Ovary (tissue), 7 donors: ENCODE measurements at regions not wholly inside any gene's neighbourhood (a gene's known extent, or its start where the extent isn't known, plus 50 kb on each side); places are given as distances from the start of the nearest gene placed in this dataset.

Source experiments
- DNase-seq, 5 donors: peaks; one replicate each; pipeline ENCODE4 v3.0.0-alpha.2; 2019 to 2020
- H3K27ac ChIP-seq, 2 donors: fragments of 200-600 bp; one replicate each; pipeline versions ENCODE4 v1.5.1 to v1.8.0; 2019 to 2022
- H3K27me3 ChIP-seq: fragments of 200-600 bp; one replicate; pipeline ENCODE4 v1.8.0; 2022
- H3K36me3 ChIP-seq: fragments of 200-600 bp; sonication (generic); one replicate; pipeline ENCODE4 v1.5.1; 2019
- H3K4me1 ChIP-seq: one replicate; pipeline ENCODE4 v1.8.1; 2013; ENCODE audit warnings: mild to moderate bottlenecking, moderate library complexity; ENCODE audit not compliant: insufficient read depth
- H3K4me3 ChIP-seq: fragments of 200-600 bp; sonication (generic); one replicate; pipeline ENCODE4 v1.5.1; 2017
- H3K9me3 ChIP-seq, 2 donors: fragments of 200-600 bp in 1 of 2; sonication (generic) in 1 of 2; one replicate each; pipeline versions ENCODE4 v1.5.1 to v1.8.1; 2013 to 2019; ENCODE audit warnings: mild to moderate bottlenecking in 1 of 2, moderate library complexity in 1 of 2
- CTCF ChIP-seq, 3 donors: fragments of 450-650 bp in 2 of 3; fragments of 200-600 bp in 1 of 3; IDR thresholded peaks; one replicate each; pipeline versions ENCODE4 v1.5.1 to v1.8.0; 2016 to 2022; ENCODE audit warnings: antibody characterized with exemption in 3 of 3, mild to moderate bottlenecking in 1 of 3
- EP300 ChIP-seq: sonication (generic); formaldehyde crosslinking; IDR thresholded peaks from one replicate; pipeline ENCODE4 v1.6.1; 2017; ENCODE audit warnings: antibody characterized with exemption
- POLR2A ChIP-seq: fragments of 450-650 bp; IDR thresholded peaks from one replicate; pipeline ENCODE4 v1.6.1; 2017; ENCODE audit warnings: antibody characterized with exemption, mild to moderate bottlenecking, moderate library complexity
- WGBS, 3 donors: extraction: QIAGEN DNeasy Blood & Tissue Kit in 1 of 3; methylation state at CpG; one replicate each; pipeline versions ENCODE4 v1.1.5 to v1.1.7; 2013 to 2017; 5-methylcytosine and 5-hydroxymethylcytosine counted together
- intact Hi-C, 4 donors: fragments of 100-400 bp; cut with DNase I; formaldehyde crosslinking; loops; one replicate each; pipeline versions ENCODE4 v1.11.0 to v1.15.1; 2022 to 2023
- donor health status: DM: no; HTN: no; CAD: no; lungs with moderate emphysema.
- donor health status: DM: no; HTN: no; CAD: no.
- donor health status: Bipolar disorder and iron deficiency.
- donor health status: DM: no; HTN: no; CAD: no.
- donor health status: DM: yes; HTN: yes; CAD: no.

GRCh38 chr7:123366626-123367025 is 166.9 kb upstream of the SLC13A1 start:
- no peak for DNase-seq
- no peaks in the 10 kb centered on the region for H3K27me3 ChIP-seq
- no peaks in the 10 kb centered on the region for H3K36me3 ChIP-seq
- H3K9me3 ChIP-seq = no peaks in the 10 kb centered on the region
- H3K4me1 ChIP-seq = no peaks in the 10 kb centered on the region
- TF ChIP-seq CTCF (IDR thresholded peaks at IDR 0.05) (no peak), POLR2A (no peak), EP300 (no peak)
- intact Hi-C loops = no loop called here
- no peak overlapping the region for H3K27ac ChIP-seq
- H3K4me3 ChIP-seq = no peak overlapping the region

- DNase-seq = no peak
- no peak overlapping the region for H3K4me3 ChIP-seq
- intact Hi-C loops = no loop called here
- WGBS, 3 donors = 22 to 38% (median 22%) methylated on average over 2 of the region's 2 CpGs
- H3K4me1 ChIP-seq = no peaks in the 10 kb centered on the region
- TF ChIP-seq EP300 (no peak), CTCF (IDR thresholded peaks at IDR 0.05) (no peak), POLR2A (no peak)
- no peaks in the 10 kb centered on the region for H3K27me3 ChIP-seq
- no peaks in the 10 kb centered on the region for H3K36me3 ChIP-seq
- H3K27ac ChIP-seq = no peak overlapping the region
- H3K9me3 ChIP-seq = no peaks in the 10 kb centered on the region
These were observed 160.9 kb upstream of the SLC13A1 start for GRCh38 chr7:123360631-123361030.

GRCh38 chr7:123355576-123356190 is 155.9 kb upstream of the SLC13A1 start:
- WGBS, 3 donors = 80 to 84% (median 82%) methylated on average over 5 of the region's 5 CpGs
- no peak overlapping the region for H3K4me3 ChIP-seq

GRCh38 chr7:123352973-123353372 is 153.2 kb upstream of the SLC13A1 start:
- H3K4me1 ChIP-seq = no peaks in the 10 kb centered on the region
- intact Hi-C loops = no loop called here
- no peaks in the 10 kb centered on the region for H3K27me3 ChIP-seq
- no peaks in the 10 kb centered on the region for H3K36me3 ChIP-seq
- H3K4me3 ChIP-seq = no peak overlapping the region
- DNase-seq = no peak
- 77 to 86% (median 84%) methylated on average over 2 of the region's 2 CpGs for WGBS, 3 donors
- TF ChIP-seq EP300 (no peak), CTCF (IDR thresholded peaks at IDR 0.05) (no peak), POLR2A (no peak)
- H3K9me3 ChIP-seq = no peaks in the 10 kb centered on the region
- H3K27ac ChIP-seq = no peak overlapping the region

More at GRCh38 chr7:123355576-123356190, 155.9 kb upstream of the SLC13A1 start:
- Histone ChIP-seq H3K4me1 (no peaks in the 10 kb centered on the region), H3K9me3 (no peaks in the 10 kb centered on the region), H3K27ac (no peak overlapping the region), H3K36me3 (no peaks in the 10 kb centered on the region), H3K27me3 (no peaks in the 10 kb centered on the region)
- TF ChIP-seq CTCF (IDR thresholded peaks at IDR 0.05) (no peak), POLR2A (no peak), EP300 (no peak)
- intact Hi-C loops = no loop called here
- DNase-seq = no peak
